ENCODE measurements at regions not wholly inside any gene's neighbourhood (a gene's known extent, or its start where the extent isn't known, plus 50 kb on each side); places are given as distances from the start of the nearest gene placed in this dataset.

- Histone ChIP-seq H3K36me3 (ENCODE audit: insufficient read depth in 1 of 2, low read depth in 1 of 2) (no peaks in the 10 kb centered on the region), H3K4me1 (no peaks in the 10 kb centered on the region), H3K4me3 (no peak overlapping the region), H3K27ac (no peak overlapping the region), H3K9me3 (no peaks in the 10 kb centered on the region), H3K27me3 (ENCODE audit: insufficient read depth in 3 of 3, low read length in 2 of 3) (peaks cover 0 to 10% (median 2%) of the 10 kb centered on the region in 3 donors)
- intact Hi-C loops (cut with DNase I), result no loop called here
- 78 to 81% (median 78%) methylated on average over 31 of the region's 31 CpGs for WGBS, 3 donors
- DNase-seq (no peak), ATAC-seq (no peak)
- TF ChIP-seq CTCF (IDR thresholded peaks at IDR 0.05), result no peak
Observed at GRCh38 chr6:167720456-167721285, 106.0 kb upstream of the AFDN start.

GRCh38 chr6:167721291-167721690 is 105.4 kb upstream of the AFDN start:
- H3K27me3 ChIP-seq (ENCODE audit: insufficient read depth in 3 of 3, low read length in 2 of 3), result peaks cover 0 to 10% (median 2%) of the 10 kb centered on the region in 3 donors
- H3K9me3 ChIP-seq, result no peaks in the 10 kb centered on the region
- WGBS, 3 donors, result 91 to 96% (median 92%) methylated on average over 10 of the region's 10 CpGs
- ATAC-seq (no peak), DNase-seq (no peak)
- H3K4me1 ChIP-seq, result no peaks in the 10 kb centered on the region
- no peak for TF ChIP-seq CTCF (IDR thresholded peaks at IDR 0.05)
- H3K27ac ChIP-seq, result no peak overlapping the region
- no peak overlapping the region for H3K4me3 ChIP-seq
- intact Hi-C loops (cut with DNase I), result no loop called here
- no peaks in the 10 kb centered on the region for H3K36me3 ChIP-seq (ENCODE audit: insufficient read depth in 1 of 2, low read depth in 1 of 2)

- Histone ChIP-seq H3K4me1 (no peaks in the 10 kb centered on the region), H3K9me3 (no peaks in the 10 kb centered on the region), H3K4me3 (no peak overlapping the region), H3K27me3 (ENCODE audit: insufficient read depth in 3 of 3, low read length in 2 of 3) (peaks cover 0 to 10% (median 2%) of the 10 kb centered on the region in 3 donors), H3K36me3 (ENCODE audit: insufficient read depth in 1 of 2, low read depth in 1 of 2) (no peaks in the 10 kb centered on the region), H3K27ac (no peak overlapping the region)
- no peak for TF ChIP-seq CTCF (IDR thresholded peaks at IDR 0.05)
- intact Hi-C loops (cut with DNase I), result no loop called here
- DNase-seq (no peak), ATAC-seq (no peak)
- 67 to 70% (median 70%) methylated on average over 21 of the region's 21 CpGs for WGBS, 3 donors
Observed at GRCh38 chr6:167722634-167723309, 103.9 kb upstream of the AFDN start.

- no peaks in the 10 kb centered on the region for H3K36me3 ChIP-seq (ENCODE audit: insufficient read depth in 1 of 2, low read depth in 1 of 2)
- ATAC-seq (no peak), DNase-seq (no peak)
- no peak overlapping the region for H3K27ac ChIP-seq
- no peak for TF ChIP-seq CTCF (IDR thresholded peaks at IDR 0.05)
- no peaks in the 10 kb centered on the region for H3K4me1 ChIP-seq
- 94 to 96% (median 94%) methylated on average over 8 of the region's 8 CpGs for WGBS, 3 donors
- no peaks in the 10 kb centered on the region for H3K9me3 ChIP-seq
- H3K4me3 ChIP-seq, result no peak overlapping the region
- peaks cover 0 to 2% (median 2%) of the 10 kb centered on the region in 3 donors for H3K27me3 ChIP-seq (ENCODE audit: insufficient read depth in 3 of 3, low read length in 2 of 3)
- intact Hi-C loops (cut with DNase I), result no loop called here
Observed at GRCh38 chr6:167726043-167726621, 100.6 kb upstream of the AFDN start.
